GM23248 (cell line): ENCODE measurements at regions not wholly inside any gene's neighbourhood (a gene's known extent, or its start where the extent isn't known, plus 50 kb on each side); places are given as distances from the start of the nearest gene placed in this dataset.

Source experiments
- DNase-seq: peaks from one replicate; pipeline ENCODE4 v3.0.0-alpha.2; 2015
- H2AFZ ChIP-seq: fragments of 200-600 bp; sonication (generic); 2 replicates; pipeline ENCODE4 v1.6.1; 2016; ENCODE audit warnings: antibody characterized with exemption
- H3F3A ChIP-seq: fragments of 200-600 bp; sonication (generic); 2 replicates; pipeline ENCODE4 v1.6.1; 2016; ENCODE audit warnings: mild to moderate bottlenecking, antibody characterized with exemption, mixed run types; ENCODE audit not compliant: insufficient read depth
- H3K27ac ChIP-seq: fragments of 200-600 bp; sonication (generic); 2 replicates; pipeline ENCODE4 v1.5.1; 2016; ENCODE audit warnings: mild to moderate bottlenecking
- H3K27me3 ChIP-seq: fragments of 200-600 bp; sonication (generic); replicated peaks from 2 replicates; pipeline ENCODE4 v1.6.1; 2016; ENCODE audit warnings: mild to moderate bottlenecking; ENCODE audit not compliant: insufficient read depth
- H3K36me3 ChIP-seq: fragments of 200-600 bp; sonication (generic); 2 replicates; pipeline ENCODE4 v1.6.1; 2016; ENCODE audit warnings: low read depth, mild to moderate bottlenecking
- H3K4me1 ChIP-seq: fragments of 200-600 bp; sonication (generic); 2 replicates; pipeline ENCODE4 v1.6.1; 2016; ENCODE audit warnings: mild to moderate bottlenecking; ENCODE audit not compliant: insufficient read depth
- H3K4me2 ChIP-seq: fragments of 200-600 bp; sonication (generic); one replicate; pipeline ENCODE4 v1.6.1; 2016; ENCODE audit warnings: mild to moderate bottlenecking; ENCODE audit not compliant: unreplicated experiment
- H3K4me3 ChIP-seq: fragments of 200-600 bp; sonication (generic); 2 replicates; pipeline ENCODE4 v1.5.1; 2016; ENCODE audit warnings: mild to moderate bottlenecking
- H3K79me2 ChIP-seq: fragments of 200-600 bp; sonication (generic); 2 replicates; pipeline ENCODE4 v1.6.1; 2016; ENCODE audit warnings: mild to moderate bottlenecking; ENCODE audit not compliant: insufficient read depth
- H3K9ac ChIP-seq: fragments of 200-600 bp; sonication (generic); 2 replicates; pipeline ENCODE4 v1.6.1; 2016; ENCODE audit warnings: mild to moderate bottlenecking
- H3K9me2 ChIP-seq: fragments of 200-600 bp; sonication (generic); 2 replicates; pipeline ENCODE4 v1.6.1; 2016; ENCODE audit warnings: mixed run types, mild to moderate bottlenecking, moderate library complexity; ENCODE audit not compliant: insufficient read depth
- H3K9me3 ChIP-seq: fragments of 200-600 bp; sonication (generic); one replicate; pipeline ENCODE4 v1.6.1; 2017; ENCODE audit warnings: low read depth
- H4K20me1 ChIP-seq: fragments of 200-600 bp; sonication (generic); 2 replicates; pipeline ENCODE4 v1.6.0; 2016; ENCODE audit not compliant: insufficient read depth
- EZH2 ChIP-seq: fragments of 200-600 bp; sonication (generic); IDR thresholded peaks from 2 replicates; pipeline ENCODE4 v1.6.1; 2018; ENCODE audit warnings: antibody characterized with exemption, mild to moderate bottlenecking; ENCODE audit not compliant: insufficient read depth, poor library complexity, severe bottlenecking
- EZH2phosphoT487 ChIP-seq: fragments of 200-600 bp; sonication (generic); IDR thresholded peaks from 2 replicates; pipeline ENCODE4 v1.6.1; 2018; ENCODE audit warnings: antibody characterized with exemption, moderate library complexity, mild to moderate bottlenecking, low read depth; ENCODE audit not compliant: insufficient read depth
- WGBS, 2 experiments: methylation state at CpG; one replicate each; pipeline ENCODE4 v1.1.6; 2015 to 2017; ENCODE audit warnings: low lambda C conversion rate in 2 of 2, low coverage in 1 of 2; ENCODE audit errors: missing lambda C conversion rate in 2 of 2; 5-methylcytosine and 5-hydroxymethylcytosine counted together
- in situ Hi-C: fragments of 300-500 bp; cut with MboI; formaldehyde crosslinking; loops from 2 replicates; pipeline ENCODE4 v1.15.0; 2020

- Histone ChIP-seq H3K4me3 (no peak overlapping the region), H3K4me2 (no peak overlapping the region), H3K9me3 (no peaks in the 10 kb centered on the region), H3F3A (no peaks in the 10 kb centered on the region), H2AFZ (no peak overlapping the region), H3K36me3 (no peaks in the 10 kb centered on the region), H3K27me3 (no peaks in the 10 kb centered on the region), H4K20me1 (no peaks in the 10 kb centered on the region), H3K9ac (no peak overlapping the region), H3K4me1 (no peaks in the 10 kb centered on the region), H3K9me2 (no peaks in the 10 kb centered on the region), H3K27ac (no peak overlapping the region), H3K79me2 (no peaks in the 10 kb centered on the region)
- TF ChIP-seq EZH2 (no peak), EZH2phosphoT487 (no peak)
- DNase-seq, result no peak
- WGBS, 2 experiments, result 59 to 74% methylated on average over 5 to 17 of the region's 17 CpGs
- in situ Hi-C loops, result no loop called here
Measured at GRCh38 chr2:558302-558642, 118.9 kb downstream of the TMEM18 start.

DNA sequence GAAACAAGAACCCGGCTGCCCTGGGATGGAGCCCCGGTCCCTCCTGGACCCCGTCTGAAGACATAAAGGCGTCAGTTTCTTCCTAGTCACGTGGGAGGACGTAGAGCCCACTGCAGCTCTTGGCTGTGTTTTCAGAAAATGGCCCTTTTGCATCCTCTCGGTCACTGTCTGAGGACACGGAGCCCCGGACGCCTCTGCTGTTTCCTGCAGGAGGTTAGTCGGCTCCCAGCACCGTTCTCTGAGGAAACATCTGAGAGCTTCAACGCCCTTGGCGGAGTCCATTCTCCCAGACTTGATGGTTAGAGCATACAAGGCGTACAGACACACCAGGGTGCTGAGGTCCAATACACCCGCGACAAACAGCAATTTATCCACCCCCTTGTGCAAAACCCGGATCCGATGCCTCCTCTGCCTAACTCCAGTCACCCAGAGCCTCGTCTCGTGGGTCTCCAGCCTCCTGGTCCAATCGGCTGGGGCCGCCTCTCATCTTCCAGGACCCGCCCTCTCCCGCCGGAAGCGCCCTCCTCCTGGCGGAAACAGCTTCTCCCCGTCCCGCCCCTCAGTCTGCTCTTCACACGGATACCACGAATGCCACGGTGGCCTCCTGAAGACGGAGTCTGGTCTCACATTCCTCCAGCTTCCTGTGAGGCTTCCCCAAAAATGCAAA is 119.4 kb downstream of the TMEM18 start:
- Histone ChIP-seq H3K4me1 (no peaks in the 10 kb centered on the region), H3K79me2 (no peaks in the 10 kb centered on the region), H2AFZ (no peak overlapping the region), H3K9me3 (no peaks in the 10 kb centered on the region), H3K27me3 (no peaks in the 10 kb centered on the region), H3K9me2 (no peaks in the 10 kb centered on the region), H3K36me3 (no peaks in the 10 kb centered on the region), H3K27ac (no peak overlapping the region), H3F3A (no peaks in the 10 kb centered on the region), H3K9ac (no peak overlapping the region), H4K20me1 (no peaks in the 10 kb centered on the region), H3K4me3 (no peak overlapping the region), H3K4me2 (no peak overlapping the region)
- no peak for TF ChIP-seq EZH2
- TF ChIP-seq EZH2phosphoT487, result no peak
- in situ Hi-C loops, result no loop called here
- WGBS, 2 experiments, result 68 to 69% methylated on average over 34 of the region's 34 CpGs
- no peak for DNase-seq

DNA sequence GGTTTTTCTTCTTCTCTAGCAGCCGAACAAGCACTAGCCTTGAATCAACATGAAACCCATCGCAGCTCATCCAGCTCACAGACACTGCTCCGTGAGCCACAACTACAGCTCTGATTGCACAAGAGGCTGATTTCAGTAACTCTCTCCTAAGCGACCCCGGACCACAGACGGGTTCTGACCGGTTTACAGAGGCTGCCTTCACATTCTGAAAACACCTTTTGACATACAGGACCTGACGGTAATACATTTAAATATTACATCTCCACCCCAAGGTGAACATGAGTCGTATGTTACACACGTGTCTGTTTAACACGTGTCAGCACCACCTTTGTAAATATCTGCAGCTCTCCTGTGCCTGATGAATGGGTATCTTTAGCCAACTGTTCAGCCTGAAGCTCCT is 120.7 kb downstream of the TMEM18 start:
- in situ Hi-C loops, result no loop called here
- WGBS, 2 experiments, result 58 to 61% methylated on average over 11 of the region's 11 CpGs

DNA sequence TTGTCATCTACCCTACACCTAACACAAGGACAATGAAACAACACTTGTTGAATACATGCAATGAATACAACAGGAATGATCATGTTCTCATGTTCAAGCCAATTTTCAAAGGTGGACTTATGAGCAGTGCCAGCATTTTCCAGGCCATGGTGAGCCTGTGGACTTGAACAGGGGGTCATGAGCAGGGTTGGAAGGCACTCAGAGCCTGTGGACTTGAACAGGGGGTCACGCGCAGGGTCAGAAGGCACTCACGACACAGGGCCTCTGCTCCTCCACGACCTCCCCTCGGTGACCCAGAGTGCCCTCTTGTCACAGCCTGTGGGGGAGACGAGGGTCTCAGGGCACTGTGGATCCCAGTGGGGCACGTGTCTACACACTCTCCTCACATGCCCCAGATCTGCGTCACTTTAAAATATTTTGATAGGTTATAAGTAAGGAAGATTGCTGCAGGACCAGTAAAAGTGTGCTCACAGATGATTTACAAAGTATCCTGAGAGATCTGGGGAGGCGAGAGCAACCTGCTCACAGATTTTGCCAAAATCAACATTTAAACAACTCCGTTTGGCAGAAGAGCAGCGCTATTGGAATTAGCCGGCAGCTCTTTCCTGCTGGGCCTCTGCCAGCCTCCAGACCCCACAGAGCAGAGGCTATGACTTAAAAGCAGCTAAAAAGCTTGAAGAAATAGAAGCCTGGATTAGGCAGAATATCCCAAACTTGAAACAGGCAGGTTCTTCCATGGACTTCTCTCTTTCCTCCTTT is 121.9 kb downstream of the TMEM18 start:
- in situ Hi-C loops, result no loop called here
- no peaks in the 10 kb centered on the region for H3K9me3 ChIP-seq
- no peaks in the 10 kb centered on the region for H3K79me2 ChIP-seq

More for the DNA sequence above, 120.7 kb downstream of the TMEM18 start:
- H2AFZ ChIP-seq, result no peak overlapping the region
- H3F3A ChIP-seq, result no peaks in the 10 kb centered on the region
- H3K9me3 ChIP-seq, result no peaks in the 10 kb centered on the region
- no peaks in the 10 kb centered on the region for H3K4me1 ChIP-seq
- TF ChIP-seq EZH2, result no peak
- no peak for TF ChIP-seq EZH2phosphoT487
- H4K20me1 ChIP-seq, result no peaks in the 10 kb centered on the region
- no peak overlapping the region for H3K4me3 ChIP-seq
- H3K9ac ChIP-seq, result no peak overlapping the region
- no peak for DNase-seq
- H3K9me2 ChIP-seq, result no peaks in the 10 kb centered on the region
- no peaks in the 10 kb centered on the region for H3K27me3 ChIP-seq
- H3K27ac ChIP-seq, result no peak overlapping the region
- no peaks in the 10 kb centered on the region for H3K36me3 ChIP-seq
- H3K4me2 ChIP-seq, result no peak overlapping the region
- H3K79me2 ChIP-seq, result no peaks in the 10 kb centered on the region

More for the DNA sequence above, 121.9 kb downstream of the TMEM18 start:
- Histone ChIP-seq H3K9me2 (no peaks in the 10 kb centered on the region), H4K20me1 (no peaks in the 10 kb centered on the region), H3K27me3 (no peaks in the 10 kb centered on the region), H3K4me3 (no peak overlapping the region), H3K36me3 (no peaks in the 10 kb centered on the region), H3K4me2 (no peak overlapping the region), H3K4me1 (no peaks in the 10 kb centered on the region), H2AFZ (no peak overlapping the region), H3F3A (no peaks in the 10 kb centered on the region), H3K9ac (no peak overlapping the region), H3K27ac (no peak overlapping the region)
- no peak for DNase-seq
- 57 to 61% methylated on average over 12 of the region's 12 CpGs for WGBS, 2 experiments
- no peak for TF ChIP-seq EZH2
